HG03045 (cell line): ENCODE measurements at regions not wholly inside any gene's neighbourhood (a gene's known extent, or its start where the extent isn't known, plus 50 kb on each side); places are given as distances from the start of the nearest gene placed in this dataset.

ENCODE experiments used
- ATAC-seq: cut with Tn5 transposase; IDR thresholded peaks from one replicate; pipeline ENCODE4 v1.9.1; 2021; ENCODE audit warnings: mild to moderate bottlenecking, moderate library complexity; ENCODE audit not compliant: unreplicated experiment

DNA sequence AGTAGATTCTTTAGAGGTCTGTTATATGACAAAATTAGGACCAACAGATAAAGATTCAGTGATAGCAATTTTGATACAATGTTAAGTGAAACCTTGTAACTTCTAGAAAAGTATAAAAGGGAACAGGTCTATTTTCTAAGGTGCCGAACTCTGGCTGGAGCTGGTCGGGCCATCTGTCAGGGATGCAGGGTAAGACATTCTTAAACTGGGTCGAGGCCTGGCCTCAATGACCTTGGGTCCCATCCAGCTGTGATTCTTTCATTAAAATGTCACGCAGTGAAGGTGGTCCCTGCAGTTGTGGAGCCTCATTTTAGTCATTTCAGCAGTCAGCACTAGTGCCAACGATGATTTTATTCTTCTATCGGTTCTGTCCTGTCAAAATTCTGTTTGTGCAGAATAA lies 271.9 kb upstream of the SPRY2 start:
- ATAC-seq: no peak

DNA sequence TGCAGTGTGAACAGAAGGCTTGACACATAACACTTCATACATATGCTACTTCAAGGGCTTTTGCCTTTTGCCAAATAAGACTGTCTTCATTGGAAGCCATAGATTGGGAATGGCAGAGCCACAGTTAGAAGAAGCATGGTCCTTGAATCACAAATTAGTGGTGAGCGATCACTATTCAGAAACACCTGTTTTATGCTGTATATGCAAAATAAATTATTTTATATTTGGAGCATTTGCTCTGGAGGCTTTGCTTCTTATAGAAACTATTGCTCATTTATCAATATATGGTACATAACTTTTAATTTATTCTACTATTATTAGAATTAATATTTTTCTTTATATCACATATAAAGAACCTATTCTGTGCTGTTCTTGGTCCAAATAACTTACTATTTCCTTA lies 270.4 kb upstream of the SPRY2 start:
- ATAC-seq: no peak

DNA sequence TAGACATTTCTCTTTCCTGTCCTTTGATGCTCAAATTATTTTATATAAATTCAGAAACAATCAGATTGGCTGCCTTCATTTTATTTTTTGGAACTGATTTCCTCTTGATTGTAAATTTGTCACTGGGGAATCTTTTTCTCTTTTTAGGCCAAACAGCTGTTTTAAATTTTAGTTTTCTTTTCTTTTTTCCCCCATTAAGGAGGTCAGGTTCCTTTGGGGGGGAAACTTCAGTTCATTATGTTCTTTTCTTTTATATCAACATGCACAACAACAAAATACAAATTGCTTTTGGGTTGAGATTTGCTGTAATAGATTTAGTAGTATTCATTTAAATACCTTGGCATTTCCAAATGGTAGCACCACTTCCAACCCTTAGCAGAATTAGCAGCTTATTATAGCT lies 264.8 kb upstream of the SPRY2 start:
- no peak for ATAC-seq

DNA sequence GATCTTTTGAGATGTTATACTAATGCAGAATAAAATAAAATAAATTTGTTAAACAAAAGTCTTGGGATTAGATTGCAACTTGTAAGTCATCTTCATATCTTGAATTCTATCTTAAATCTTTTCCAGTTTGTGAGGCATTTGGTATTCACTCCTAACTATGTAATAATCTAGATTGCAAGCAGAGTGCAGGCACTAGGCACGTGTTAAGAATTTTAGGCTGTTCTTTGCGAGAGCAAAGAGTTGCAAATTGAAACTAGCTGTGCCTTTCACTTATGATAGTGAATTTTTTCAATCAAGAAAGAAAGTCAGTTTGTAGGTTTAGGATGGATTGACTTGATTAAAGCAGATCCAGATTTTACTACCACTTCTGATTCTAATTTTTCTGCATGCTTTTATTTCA lies 264.1 kb upstream of the SPRY2 start:
- no peak for ATAC-seq

DNA sequence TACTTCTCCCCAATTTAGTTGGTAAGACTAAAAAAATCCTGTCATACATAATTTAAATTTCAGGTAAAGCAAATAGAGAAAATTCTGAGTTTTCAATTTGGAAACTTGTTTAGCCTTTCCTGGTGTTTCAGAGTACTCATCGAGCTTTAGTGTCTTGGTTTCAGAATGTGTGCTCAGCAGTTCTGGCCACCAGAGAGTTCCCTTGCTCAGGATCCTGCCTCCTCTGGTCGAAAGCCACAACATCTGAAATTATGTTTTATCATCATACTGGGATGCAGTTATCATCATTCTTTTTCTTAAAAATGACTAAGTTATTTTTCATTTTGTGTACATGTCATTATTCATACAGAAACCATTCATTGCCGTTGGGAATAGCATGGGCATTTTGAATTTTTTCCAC lies 263.2 kb upstream of the SPRY2 start:
- no peak for ATAC-seq

DNA sequence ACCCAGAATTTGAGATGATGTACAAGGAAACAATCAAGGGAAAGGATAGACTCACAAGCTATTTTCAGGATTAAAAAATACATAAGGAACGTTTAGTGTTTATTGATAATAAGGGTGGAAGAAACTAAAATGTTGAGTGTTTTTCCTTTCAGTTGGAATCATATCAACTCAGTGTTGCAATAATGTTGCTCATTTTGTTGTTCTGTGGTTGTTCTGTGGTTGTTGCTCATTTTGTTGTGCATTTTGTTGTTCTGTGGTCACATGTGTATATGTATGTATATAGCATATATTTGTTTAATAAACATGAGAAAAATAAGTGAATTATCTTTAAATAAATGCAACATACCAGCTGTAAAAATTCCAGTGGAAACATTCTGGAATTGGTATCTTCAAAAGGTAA lies 262.4 kb upstream of the SPRY2 start:
- no peak for ATAC-seq

DNA sequence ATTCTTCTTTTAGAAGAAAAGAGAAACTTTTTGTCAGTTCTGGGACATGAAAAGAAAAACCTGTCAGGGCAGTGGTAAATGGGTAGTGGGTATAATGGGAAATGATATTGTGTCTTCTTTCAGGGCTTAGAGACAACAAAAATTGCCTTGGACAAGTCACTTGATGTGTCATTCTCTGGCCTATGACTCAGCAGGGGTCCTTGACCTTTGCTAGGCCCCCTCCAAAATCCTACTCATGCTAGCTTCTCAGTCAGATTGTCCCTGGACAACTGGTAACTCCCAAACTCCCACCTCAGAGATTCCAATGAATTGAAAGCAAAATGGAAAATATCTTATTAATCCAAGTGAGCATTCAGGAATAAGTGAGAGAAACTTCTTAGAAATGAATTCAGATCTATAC lies 258.8 kb upstream of the SPRY2 start:
- ATAC-seq: no peak

DNA sequence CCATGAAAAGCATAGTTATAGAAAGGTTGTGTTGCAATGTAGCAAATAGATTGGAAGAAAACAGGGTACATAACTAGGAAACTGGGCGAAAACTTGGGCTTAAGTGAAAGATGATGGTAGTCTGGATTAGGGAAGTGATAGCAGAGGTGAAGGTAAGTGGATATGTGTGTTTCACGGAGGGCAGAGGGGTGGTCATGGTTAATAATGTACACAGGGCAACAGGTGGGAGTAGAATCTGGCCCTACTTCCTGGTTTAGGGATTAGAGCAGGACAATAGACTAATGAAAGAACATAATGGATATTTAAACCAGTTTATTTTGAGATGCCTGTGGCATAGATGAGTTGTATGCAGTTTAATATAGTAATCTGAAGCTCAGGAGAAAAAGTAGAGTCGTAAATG lies 257.3 kb upstream of the SPRY2 start:
- ATAC-seq: no peak

DNA sequence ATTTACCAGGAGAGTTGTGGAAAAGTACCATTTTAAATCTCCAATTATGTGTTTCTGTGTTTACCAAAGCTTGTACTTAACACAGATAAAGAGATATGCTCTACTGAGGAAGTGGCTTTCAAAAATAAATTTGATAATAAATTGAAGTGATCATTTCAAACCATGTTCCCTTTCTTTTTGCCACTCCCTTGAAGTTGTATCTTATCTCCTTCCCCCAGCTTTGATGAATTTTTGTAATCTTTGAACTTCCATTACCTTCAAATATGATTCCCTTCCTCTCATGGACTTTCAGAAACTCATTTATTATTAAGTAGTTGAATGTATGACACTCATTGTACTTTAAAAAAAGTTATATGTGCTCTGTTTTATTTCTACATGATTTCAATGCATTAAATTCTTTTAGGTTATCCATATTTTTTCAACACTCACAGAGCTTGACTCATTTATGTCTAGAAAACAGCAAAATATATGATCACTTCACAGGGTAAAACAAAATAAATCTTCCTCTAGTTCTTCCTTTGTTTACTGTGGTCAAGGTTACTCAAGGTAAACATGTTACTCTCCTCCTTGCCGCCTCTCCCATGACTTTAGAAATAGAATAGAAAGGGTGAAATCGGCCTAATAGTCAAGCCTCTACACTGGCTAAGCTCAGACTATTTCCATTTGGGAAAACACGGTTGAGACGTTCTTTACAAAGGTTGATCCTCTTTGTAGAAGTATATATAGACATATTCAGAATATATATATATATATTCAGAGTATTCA lies 251.2 kb upstream of the SPRY2 start:
- no peak for ATAC-seq

DNA sequence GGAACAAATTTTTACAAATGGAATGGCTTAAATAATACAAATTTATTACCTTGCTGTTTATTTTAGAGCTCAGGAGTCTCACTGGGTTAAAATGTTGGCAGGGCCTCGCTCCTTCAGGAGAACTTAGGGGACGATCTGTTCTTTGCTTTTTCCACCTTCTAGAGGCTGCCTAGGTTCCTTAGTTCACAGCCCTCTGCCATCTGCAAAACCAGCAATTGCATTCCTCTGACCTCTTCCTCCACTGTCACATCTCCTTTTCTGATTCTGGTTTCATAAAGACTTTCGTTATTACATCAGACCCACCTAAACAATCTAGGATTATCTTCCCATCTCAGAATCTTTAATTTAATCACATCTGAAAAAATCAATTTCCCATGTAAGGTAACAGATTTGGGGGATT lies 249.6 kb upstream of the SPRY2 start:
- no peak for ATAC-seq

DNA sequence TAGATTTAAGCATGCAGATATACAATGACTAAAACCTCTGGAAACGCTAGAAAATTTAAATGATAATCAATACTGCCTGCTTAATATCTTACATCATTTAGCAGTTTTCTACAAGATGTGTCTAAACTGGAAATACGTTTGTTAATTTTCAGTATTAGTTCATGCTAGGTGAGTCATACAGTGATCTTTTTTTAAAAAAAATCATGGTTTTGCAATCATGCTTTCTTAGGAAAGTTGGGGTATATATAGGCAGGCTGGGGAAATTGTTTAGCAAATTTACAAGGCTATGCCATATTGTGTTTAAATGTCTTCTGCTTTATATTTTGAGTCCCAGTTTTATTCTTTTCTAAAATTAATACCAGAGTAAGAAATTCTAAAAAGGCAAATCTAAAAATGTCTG lies 245.4 kb upstream of the SPRY2 start:
- ATAC-seq: no peak

DNA sequence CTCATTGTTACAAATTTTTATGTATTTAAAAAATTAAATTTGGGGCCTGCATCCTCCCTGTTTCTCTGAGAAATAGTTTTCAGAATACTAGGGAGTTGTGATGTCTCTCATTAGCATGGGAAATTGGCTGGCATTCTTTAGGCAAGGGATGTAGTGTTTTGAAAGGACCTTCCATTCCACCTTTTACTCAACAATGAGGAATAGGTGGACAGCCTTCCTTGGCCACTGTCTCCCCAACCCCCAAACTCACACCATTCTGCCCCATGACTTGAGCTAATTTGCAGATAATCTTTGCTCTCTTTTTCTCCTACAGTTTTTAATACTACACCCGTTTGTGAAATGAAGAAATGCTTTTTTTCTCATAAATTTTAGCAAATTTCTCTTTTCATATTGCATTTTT lies 244.6 kb upstream of the SPRY2 start:
- ATAC-seq: no peak

DNA sequence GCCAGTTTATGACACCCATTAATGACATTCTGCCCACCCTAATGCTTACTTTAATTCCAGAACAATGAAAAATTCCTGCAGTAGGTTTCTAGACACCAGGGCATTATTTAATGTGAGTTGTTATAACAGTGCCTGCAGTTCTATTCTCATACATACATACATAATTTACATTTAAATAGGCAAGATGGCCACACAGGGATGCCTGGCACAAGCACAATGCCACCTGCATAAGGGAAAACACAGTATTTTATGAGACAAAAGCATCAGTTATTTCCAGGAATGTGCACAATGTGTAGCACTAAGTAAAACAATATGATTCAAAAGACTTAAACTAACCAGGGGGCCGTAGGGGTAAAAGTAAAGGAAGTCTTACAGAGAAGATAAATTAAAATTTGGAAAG lies 243.9 kb upstream of the SPRY2 start:
- no peak for ATAC-seq

DNA sequence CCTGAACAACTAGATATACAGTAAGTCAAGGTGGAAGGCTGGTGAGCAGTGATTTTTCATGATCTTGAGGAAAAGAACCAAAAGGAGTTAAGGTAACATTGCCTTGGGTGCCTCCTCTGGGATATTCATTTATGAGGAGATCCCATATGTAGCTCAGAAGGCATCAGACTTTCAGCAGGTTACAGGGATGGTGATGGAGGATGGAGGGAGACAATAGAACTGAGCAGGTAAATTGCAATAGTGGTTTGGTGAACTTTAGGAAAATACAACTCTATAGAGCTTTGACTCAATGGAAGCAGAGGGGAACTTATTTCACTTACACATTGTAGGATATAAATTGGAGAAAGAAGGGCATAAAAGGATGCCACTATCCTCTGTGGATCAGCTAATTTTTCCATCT lies 243.4 kb upstream of the SPRY2 start:
- ATAC-seq: no peak

DNA sequence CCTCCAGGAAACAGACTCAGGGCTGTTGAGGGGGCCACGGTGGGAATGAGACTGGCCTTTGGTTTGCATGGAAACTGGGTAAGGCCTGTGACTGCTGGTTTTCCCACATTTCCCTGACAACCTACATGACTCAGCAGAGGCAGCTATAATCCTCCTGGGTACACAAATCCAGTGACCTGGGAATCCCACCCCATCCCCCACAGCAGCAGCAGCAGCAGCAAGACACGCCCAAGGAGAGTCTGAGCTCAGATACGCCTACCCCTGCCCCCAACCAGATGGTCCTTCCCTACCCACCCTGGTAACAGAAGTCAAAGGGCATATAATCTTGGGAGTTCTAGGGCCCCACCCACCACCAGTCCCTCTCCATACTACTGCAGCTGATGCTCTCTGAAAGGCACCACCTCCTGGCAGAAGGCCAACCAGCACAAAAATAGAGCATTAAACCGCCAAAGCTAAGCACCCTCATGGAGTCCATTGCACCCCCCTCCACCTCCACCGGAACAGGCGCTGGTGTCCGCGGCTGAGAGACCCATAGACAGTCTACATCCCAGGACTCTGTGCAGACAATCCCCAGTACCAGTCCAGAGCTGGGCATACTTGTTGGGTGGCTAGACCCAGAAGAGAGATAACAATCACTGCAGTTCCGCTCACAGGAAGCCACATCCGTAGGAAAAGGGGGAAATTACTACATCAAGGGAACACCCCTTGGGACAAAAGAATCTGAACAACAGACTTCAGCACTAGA lies 237.2 kb upstream of the SPRY2 start:
- no peak for ATAC-seq

DNA sequence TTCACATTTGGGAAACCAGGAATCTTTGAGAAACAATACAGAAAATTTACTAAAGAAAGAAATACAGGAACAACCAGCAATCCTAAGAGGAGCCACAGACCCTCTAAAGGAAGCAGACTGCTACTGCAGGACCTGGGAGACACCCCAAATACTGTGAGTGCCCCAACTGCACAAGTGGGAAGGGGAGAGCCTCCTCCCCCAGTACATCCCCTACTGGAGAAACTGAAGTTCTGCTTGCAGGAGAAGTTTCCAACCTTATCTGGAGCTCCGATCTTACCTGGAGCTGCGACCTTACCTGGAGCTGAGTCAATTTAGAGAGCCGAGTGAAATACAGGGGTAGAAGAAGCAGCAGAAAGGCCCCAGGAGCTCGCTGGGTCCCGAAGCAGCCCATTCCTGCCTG lies 236.4 kb upstream of the SPRY2 start:
- ATAC-seq: no peak

DNA sequence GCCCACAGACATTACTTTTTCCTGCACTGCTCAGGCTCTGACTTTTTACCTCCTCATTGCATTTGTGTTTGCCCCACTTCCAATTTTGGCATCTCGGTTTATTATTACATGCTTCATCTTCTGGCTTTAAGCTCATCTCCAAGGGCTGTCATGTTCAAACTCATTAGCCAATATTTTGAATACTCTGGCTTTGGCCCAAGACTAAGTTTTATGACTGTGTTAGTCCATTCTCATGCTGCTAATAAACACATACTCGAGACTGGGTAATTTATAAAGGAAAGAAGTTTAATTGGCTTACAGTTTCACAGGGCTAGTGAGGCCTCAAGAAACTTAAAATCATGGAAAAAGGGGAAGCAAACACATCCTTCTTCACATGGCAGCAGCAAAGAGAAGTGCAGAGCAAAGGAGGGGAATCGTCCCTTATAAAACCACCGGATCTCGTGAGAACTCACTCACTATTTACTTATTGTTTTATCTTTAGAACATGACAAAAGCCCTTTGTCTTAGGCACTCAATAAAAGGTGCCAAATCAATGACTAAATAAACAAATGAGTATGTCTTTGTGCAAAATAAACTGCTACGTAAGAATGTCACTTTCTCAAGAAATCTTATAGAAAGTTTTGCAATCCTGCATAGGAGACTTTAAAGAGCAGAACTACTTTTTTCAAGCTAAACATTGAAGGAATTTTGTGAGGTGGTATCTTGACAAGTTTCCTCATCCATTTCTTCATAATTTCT lies 233.4 kb upstream of the SPRY2 start:
- ATAC-seq: no peak

DNA sequence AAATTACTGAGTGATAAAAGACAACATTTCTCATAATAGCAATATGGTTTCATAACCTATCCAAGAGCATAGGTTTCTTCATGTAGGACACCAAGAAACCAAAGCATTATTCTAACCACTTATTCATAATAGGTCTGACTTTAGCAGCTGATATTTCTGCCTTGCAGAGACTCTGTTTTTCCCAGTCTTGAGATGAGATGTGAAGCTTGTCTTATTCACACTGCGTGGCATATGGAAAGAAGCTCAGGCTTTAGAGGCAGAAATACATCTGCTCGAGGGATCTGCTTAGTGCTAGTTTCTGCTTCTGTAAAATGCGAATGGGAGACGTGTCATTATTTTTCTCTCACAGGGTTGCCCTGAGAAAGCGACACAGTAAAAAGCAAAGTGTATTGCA lies 232.0 kb upstream of the SPRY2 start:
- ATAC-seq: no peak

DNA sequence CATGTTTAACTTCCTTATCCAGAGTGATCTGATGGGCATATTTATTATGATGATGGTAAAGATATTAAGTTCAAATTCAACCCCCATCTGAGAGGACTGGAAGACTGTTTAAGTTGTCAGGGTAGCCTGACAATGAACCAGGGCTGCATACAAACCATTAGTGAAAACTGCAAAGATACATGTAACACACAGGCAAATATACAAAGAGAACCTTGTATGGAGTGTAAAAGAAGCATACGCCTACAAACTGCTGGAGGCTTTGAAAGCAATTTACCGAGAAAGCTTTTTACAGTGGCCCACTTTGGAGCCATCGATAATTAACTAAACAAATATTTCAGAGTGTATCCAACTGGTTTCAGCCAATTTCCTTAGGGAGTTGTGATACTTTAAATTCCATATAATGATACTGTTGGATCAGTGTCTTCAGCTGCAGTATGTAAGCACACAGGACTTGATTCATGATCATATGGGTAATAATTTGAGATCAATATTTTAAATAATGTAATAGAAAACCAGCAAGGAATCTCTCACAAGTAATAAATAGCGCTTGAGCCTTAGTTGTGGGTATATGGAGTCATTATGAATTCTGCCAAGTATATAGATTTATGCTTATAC lies 231.5 kb upstream of the SPRY2 start:
- ATAC-seq: no peak

DNA sequence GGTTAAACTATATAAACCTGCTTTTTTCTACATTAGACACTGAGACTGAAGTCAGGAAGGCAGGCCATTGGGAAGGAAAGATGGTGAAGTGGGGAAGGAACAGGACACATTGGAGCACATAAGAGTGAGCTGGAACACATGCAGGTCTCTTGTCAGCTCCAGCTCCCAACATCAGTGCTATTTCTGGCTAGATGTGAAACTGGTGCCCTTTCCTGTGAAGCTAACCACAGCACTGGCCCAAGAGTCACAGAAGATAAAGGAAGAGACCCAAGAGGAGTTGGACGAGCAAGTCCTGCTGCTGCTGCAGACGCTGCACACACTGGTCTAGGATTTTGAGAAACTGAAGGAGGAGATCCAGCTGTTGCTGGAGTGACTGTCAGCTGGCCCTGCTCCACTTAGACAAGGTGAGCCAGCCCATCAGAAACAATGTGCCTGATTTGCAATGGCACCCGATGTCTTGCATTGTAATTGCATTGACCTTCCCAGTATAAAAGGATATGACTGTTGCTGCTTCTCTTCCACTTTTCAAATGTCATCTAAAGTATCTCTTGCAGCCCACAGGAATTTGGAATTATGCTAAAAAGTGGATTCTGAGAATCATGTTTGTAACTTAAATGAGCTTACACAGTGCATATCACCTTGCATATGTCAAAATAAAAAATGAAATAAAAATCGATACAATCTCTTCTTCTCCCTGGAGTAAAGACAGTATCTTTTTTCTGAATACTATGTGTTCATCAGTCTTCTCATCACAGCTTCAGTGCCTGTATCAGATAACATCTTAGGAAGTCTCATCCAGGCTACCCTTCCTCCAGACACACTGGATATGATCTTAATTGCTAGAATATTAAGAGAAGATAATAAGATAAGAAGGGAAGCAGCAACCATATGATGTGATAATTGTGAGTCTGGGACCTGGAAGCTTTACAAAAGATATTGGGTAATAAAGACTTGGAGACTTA lies 230.7 kb upstream of the SPRY2 start:
- ATAC-seq: no peak
